Stimulated activated CD4-positive, alpha-beta T cell treated with anti-CD3 and anti-CD28 coated beads, Interleukin-15, amount 100 ng/mL, for 1 hour (primary cell): ENCODE measurements at regions not wholly inside any gene's neighbourhood (a gene's known extent, or its start where the extent isn't known, plus 50 kb on each side); places are given as distances from the start of the nearest gene placed in this dataset.

Experiments used
- DNase-seq, 2 donors: peaks; one replicate each; pipeline ENCODE4 v3.0.0-alpha.2; 2020; ENCODE audit warnings: low read depth in 1 of 2, low spot score in 1 of 2

DNA sequence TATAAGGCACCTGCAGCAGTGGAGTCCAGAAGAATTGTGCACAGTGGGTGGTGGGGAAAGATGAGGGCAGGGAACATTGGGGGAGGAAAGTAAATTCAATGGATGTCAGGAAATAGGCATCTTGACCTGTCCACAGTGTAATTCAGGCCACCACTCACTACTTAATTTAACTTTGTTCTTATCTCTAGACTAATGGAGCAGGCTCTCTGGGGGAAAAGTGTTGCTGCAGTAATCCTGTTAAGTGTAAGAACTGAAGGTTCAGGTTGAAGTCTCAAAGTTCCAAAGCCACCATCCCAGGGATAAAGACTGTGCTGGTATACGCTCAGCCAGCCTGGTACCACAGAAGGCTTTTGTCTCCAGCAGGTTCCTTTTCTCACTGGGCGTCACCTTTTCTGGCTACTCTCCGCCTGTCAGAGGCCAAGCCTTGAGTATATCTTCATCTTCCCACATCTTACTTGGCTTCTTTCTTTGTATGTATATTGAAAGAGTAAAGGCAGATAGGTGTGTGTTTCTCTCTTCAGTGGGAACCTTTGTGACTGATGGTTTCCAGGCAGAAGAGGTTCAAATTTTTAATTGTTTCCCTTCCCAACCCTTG lies 150.9 kb upstream of the DMRT1 start:
- no peak for DNase-seq

DNA sequence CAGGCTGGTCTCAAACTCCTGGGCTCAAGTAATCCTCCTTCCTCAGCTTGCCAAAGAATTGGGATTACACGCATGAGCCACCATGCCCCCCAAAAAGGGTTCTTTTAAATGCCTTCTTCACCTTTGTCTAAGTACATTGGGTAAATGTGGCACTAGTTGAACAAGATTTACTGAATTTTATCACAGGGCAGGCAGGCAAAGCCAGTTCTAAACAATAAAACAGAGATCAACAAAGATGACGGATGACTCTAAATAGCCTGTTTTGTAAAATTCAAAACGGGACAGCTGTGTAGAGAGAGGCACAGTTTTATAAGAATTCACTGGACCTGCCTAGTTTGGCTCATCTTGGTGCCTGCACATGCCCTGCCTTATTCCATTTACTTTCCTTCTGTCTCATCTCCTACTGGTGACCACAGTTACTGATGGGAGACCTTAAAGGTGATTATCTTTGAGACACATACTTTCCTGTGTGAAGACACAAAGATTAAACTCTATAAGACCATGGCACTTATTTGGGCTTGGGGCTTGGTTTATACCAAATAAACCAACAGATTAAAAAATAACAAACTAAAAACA lies 149.6 kb upstream of the DMRT1 start:
- no peak for DNase-seq

DNA sequence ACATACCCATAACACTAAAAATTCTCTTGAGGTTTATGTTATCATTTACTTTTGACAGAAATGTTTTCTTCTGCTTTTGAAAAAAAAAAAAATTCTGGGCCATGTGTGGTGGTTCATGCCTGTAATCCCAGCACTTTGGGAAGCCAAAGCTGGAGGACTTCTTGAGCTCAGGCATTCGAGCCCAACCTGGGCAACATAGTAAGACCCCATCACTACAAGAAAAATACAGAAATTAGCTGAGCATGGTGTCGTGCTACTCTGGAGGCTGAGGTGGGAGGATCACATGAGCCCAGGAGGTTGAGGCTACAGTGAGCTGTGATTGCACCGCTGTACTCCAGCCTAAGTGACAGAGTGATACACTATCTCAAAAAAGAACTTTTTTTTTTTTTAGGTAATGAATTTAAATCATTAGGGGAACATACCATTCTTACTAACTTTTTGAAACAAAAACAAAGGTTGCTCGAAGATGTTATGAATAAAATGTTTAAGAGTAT lies 148.8 kb upstream of the DMRT1 start:
- DNase-seq: no peak

DNA sequence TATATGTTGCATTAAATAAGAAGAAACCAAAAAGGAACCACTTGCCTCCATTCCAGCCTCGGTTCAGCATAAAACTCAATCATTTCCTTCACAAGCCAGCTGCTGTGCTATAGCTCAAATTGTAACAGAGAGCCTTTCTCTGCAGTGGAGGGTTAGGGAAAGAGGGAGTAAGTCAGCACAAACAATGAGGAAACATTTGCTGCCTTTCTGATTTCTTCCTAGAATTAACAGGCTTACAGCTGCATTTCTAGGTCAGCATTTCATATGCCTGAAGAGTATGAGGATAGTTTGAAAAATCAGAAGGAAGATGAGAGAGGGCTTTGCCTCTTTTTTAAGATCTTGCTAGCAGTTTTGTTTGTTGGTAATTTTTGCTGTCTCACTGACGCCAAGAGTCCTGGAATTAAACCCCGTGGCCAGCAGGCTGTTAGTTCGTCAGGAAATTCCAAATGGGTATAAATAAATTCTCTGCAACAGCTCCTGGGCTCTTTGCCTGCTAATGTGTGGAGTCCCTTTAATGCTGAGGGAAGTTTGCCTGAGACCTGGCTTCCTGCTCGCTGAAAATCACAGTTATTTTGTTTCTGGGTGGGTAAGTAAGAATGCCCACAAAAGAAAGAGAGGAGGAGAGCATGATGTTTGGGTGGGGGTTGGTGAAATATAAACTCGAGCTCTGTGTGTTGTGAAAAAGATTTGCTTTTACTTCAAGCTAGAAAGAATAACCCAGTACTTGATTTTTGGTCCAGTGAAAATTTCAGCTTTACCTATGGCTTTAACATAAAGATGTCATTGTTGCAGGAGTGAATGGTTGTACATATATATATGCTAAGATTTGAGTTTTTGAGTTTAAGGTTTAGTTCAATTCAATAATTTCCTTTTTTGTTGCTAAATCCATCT lies 148.1 kb upstream of the DMRT1 start:
- DNase-seq: no peak

DNA sequence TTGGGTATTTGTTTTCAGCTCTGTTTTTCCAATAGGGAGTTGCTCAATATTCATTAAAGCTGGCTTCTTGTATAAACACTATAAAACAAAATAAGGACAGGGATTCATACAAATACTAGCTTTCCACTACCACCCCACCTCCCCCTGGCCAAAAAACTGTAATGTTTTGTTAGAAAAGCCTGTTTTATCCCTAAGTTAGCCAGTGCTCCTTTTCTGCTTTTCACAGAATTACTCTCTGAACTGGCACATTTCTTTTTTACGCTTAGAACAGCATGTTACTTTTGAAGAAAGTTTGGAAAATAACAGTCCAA lies 147.4 kb upstream of the DMRT1 start:
- DNase-seq: no peak

DNA sequence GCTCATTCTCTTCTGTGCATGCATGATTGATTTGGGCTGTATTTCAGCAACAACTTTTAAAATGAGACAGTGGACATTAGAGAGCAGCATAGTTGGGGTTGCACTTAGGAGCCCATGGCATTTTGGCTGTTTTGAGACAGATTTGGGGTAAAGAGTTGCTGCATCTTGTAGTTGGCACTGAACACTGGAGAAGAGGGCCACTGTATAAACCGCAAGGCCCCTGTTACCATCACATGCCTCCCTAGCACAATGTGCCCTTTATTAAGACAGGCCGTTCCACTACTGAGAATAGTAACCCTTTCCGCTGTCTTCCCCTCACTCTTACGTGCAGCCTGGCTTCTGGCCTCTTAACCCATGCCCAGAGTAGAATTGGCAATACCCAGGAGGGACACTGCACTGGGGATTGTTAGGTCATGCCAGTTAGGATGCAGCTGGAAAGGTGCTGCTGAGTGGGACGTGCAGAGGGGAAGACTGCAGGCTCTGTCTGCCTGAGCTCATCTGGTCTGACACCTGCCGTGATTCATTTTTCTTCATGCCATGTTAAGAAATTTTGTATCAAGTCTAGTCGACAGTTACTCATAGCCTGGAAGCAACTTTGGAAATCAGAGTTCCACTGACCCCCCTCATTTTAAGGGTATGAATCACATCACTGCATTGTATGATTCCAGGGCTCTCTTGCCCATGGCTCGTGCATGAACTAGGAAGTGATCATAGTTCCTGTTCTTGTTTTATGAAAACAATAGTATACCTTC lies 146.9 kb upstream of the DMRT1 start:
- no peak for DNase-seq

DNA sequence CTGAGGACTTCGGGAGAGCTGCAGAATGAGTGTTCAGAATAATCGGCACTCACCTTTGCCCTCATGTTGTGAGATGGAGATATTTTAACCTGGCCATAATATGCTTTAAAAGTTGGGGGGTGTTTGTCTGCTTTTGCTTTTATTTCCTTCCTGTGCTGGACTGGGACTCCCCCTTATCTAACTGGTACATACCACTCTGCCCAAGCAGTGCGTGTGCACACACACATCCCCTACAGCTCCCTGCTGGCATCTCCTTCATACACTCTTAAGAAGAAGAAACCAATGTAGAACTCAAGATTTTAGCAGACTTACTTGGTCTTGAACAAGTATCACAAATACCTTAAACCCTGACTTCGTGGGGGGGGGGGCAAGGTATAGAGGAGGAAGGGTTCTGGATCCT lies 146.2 kb upstream of the DMRT1 start:
- DNase-seq: no peak

DNA sequence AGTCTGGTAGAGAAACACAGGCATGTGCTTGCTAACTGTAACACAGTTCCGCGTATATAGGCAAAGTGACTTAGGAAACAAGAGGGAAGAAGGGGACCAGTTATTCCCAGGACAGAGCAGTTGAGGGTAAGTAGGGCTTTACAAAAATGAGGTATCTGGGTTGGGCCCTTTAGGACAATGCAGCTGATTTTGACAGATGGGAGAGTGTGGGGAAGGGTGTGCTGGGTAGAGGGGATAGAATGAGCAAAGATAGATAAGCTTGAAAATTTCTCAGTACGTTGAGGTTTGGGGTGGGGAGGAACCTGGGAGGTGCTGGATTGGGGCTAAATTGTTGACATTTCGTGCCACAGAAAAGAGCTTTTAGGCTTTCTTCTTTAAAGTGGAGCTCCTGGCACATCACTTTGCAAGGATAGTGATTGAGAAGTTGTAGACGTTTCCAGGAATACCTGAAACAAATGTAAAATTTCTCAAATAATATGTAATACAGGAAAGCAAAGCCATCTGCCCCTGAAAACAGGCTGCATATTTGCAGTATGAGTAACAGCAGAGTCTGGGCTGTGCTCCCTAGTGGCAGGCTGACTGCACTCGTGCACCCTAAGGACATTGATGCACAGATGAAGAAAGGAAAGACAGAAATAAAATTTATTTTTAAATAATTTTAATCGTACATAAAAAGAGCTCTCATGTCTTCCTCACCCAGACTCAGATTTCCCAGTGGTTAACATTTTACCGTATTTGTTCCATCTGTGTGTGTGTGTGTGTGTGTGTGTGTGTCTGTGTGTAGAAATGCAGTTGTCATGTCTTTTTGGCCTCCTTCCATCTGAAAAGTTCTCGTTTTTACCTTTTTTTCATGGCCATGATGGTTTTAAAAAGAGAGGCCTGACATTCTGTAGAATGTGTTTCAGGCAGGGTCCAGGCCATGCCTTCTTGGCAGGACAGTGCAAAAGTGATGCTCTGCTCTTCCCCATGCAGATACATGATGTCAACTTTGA lies 144.9 kb upstream of the DMRT1 start:
- no peak for DNase-seq

DNA sequence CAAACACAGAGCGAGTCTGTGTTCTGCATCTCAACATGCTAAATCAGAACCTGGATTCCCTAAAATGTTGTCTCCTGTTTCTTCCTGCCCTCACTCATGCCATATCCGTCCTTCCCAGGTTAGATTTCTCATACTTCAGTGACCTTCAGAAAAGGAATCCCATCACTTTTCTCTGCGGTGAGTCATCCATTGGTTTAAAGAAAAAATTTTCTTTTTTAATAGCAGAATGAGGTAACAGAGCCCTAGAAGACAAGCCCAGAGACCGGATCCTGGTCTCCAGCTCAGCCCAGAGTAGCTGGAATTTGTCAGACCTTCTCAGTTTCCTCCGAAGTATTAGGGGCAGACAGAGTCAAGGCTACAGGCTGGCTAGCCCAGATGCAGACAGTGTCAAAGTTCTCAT lies 143.2 kb upstream of the DMRT1 start:
- DNase-seq: no peak

DNA sequence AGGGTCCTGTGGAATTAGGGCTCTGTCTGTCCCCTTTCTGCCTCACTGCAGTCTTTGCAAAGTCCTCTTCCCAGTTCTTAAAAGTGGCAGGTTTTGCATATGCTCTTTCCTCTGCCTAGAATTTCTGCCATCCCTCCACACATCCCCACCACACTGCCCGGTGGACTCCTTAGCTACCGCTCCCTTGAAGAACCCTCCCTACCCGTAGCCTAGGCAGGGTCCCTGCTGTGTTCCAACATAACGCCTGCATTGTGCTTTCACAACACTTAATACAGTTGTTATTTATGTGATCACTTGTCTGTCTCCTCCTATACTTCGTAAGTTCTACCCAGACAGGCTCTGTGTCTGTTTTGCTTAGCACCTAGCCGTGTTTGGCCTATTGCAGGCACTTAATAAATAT lies 142.5 kb upstream of the DMRT1 start:
- no peak for DNase-seq

DNA sequence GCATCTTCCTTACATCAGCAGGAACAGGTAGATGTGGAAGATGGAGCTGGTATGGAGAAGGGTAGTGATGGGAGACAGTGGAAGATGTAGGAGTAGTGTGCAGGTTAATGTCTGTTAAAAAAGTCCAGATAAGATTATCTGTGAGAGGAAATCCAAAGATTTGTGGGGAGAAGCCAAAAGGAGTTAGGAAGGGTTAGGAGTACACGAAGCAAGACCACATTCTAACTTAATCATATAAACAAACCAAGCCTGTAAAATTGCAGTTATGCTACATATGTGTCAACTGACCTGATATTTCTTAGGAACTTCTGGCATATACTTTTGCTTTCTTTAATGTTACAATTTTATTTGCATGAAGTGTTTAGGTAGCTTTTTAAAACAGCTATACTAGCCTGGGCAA lies 142.1 kb upstream of the DMRT1 start:
- no peak for DNase-seq

DNA sequence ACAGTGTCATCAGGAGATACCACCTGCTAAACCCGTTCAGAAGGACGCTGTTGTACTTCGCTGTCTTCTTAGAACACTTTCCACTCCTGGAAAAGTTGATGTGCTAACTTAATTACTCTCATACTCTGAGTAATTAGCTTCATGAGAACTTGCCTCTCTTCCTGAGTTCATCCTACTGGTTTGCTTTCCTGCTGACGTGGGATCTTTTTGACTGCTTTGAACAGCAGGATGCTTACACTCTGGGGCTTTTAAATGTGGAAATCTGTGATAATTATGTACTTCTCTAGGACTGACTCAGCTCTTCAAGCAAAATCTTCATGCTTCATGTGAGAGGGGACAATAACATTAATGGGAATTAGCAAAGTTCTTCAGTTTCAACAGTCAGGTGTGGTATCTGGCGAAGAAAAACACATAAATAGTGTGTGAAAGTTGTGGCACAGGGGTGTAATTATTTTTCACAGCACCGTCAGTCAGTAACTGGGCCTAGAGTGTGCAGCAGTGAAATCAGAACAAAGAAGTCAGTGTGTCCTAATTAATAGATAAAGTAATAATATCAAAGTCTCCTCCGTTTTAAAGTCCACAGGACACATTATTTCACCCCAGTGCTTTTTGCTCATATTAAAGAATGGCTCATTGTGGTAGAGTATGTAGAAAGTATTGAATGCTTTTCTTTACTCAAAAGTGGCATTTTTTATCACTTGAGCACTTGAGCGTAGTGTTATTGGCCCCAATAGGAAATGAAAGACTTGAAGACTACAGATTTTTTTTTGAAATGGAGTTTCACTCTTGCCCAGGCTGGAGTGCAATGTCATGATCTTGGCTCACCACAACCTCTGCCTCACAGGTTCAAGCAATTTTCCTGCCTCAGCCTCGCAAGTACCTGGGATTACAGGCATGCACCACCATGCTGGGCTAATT lies 140.9 kb upstream of the DMRT1 start:
- DNase-seq: no peak

DNA sequence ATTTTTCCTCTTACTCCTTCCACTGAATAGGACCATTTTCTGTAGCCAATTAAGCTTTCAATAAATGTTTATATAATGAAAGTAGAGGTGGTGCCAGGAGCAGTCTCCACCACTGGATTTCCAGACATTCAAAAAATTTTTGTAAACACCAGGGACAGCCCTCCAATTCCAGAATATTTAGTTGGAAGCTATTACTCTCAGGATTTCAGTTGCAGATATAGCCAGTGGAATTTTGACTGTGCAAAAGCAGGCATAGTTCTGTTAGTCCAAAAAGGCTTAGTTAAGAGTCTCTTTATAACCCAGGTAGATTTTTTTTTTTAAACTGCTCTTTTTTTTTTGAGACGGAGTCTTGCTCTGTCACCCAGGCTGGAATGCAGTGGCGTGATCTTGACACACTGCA lies 138.1 kb upstream of the DMRT1 start:
- no peak for DNase-seq

DNA sequence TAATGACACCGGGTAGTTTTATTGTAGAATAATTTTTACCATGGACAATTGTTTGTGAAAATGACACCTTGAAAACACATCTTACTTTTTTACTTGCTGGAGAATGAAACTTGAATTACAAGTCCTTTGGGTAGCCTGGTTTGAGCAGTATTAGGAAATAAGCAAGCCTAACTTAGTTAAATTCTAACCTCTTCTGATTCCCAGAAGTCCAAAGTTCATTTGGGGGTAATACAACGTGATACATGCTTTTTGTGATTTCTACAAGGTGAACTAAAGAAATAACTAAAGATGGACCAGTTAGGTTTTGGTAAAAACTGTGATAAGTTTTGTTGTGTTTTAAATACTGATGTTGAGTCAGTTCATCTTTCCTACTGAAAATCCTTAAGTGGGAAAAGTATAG lies 135.4 kb upstream of the DMRT1 start:
- DNase-seq: no peak

DNA sequence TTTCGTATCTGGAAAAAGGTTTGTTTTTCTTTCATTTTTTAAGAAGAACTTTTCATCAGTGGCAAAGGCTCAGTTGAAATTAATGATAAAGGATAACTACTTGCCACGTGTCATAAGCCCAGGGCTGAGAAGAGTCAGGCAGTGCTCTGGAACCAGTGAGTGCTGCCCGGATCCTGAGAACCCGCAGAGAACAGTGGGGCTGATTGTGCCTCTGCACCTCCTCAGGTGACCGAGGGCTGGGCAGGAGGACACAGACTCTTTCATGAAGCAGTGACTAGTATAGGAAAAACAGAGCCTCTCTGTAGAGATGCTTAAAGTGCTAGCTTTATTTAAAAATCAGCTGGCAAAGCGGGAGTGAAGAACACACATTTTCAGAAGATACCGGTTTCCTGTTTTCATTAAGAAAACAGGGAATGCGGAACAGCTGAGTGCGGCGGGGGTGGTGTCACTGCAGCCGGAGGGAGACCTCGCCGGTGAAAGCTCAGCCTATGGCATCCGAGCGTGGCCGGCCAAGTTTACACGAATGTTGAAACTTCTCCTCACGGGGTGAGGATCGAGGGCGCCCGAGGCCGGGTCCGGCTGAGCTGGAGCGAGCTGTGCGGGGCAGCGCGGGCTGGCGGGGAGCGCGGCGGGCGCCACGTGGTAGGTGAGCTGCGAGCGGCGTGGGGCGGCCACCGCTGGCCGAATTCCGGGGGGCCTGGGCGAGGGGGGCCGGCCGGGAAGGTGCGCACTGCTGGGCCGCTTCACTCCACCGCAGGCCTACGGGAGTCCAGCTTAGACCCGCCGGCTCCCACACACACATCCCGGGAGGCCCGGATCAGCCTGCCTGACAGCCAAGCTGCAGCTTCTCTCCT lies 134.7 kb upstream of the DMRT1 start:
- no peak for DNase-seq

DNA sequence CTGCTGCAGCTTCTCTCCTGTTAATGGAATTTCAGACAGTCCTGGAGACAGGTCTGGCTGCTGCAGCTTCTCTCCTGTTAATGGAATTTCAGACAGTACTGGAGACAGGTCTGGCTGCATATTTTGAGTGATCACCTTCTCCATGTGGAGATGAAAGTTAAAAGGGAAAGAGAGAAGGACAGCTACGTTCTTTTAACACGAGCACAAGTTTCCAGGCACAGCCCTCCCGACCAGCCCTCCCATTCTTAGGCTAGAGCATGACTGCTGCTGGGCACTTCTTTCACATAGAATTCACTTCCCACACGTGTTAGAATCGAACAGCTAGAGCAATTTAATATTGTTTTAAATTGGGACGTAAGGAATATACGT lies 133.3 kb upstream of the DMRT1 start:
- DNase-seq: no peak

DNA sequence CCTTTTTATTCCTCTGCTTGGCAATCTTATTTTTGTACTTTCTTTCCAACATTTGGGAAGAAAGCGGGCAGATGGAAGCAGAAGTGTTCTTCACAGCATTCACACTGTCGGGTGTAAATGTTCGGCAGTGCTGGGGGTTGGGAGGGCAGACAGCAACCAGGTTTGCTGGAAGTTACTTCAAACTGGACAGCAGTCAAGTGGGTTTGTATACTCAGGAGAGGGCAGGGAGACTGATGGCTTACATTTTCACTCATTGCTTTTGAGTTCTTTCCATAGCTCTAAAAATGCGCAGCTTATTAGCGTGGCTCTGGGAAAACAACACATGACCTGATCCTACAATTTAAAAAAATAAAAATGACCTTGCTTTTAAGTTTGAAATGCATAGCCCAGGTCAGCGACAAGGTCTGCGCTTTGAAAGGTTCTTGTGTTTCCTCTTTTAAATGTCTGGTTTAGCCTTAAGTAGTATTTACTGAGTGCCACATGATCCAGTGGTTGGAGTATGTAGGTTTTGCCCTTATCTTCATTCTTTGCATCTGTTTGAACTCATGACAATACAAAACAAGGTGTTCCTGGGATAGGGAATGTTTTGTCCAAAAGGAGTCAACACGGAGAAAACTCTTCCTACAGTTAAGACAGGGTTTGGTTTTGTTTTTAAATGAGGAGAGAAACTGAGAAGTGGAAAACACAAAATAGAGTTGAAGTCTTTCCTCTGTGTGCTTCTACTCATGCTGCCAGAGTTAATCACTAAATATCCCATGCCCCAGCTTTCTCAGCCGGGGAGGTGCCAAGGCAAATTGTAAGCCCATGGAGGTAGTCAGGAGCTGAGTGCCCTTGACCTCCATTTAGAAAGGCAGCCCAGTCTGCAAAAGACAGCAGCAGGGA lies 132.7 kb upstream of the DMRT1 start:
- DNase-seq: no peak
